ENCODE measurements at regions not wholly inside any gene's neighbourhood (a gene's known extent, or its start where the extent isn't known, plus 50 kb on each side); places are given as distances from the start of the nearest gene placed in this dataset.

GRCh38 chr3:159789742-159790635 lies 198.6 kb upstream of the IL12A start:
- 87 to 91% methylated on average over 10 of the region's 10 CpGs for WGBS, 2 donors
- ATAC-seq (ENCODE audit: insufficient read depth, low FRiP score), result no peak
- H3K27me3 ChIP-seq (ENCODE audit: control insufficient read depth in 3 of 3, insufficient read depth in 3 of 3, low read length in 2 of 3), result no peaks in the 10 kb centered on the region
- H3K27ac ChIP-seq (ENCODE audit: low read depth in 1 of 2, low read length in 1 of 2), result no peak overlapping the region
- no peaks in the 10 kb centered on the region for H3K36me3 ChIP-seq (ENCODE audit: control insufficient read depth in 4 of 4, insufficient read depth in 4 of 4, low read length in 4 of 4)
- H3K4me3 ChIP-seq, result no peak overlapping the region
- no peak for DNase-seq
- peaks cover 6 to 29% (median 13%) of the 10 kb centered on the region in 5 donors for H3K4me1 ChIP-seq (ENCODE audit: control insufficient read depth in 5 of 5, insufficient read depth in 5 of 5, low read length in 5 of 5)
- H3K9me3 ChIP-seq (ENCODE audit: control insufficient read depth in 4 of 4, insufficient read depth in 3 of 4, low read length in 3 of 4), result no peaks in the 10 kb centered on the region
- TF ChIP-seq CTCF (IDR thresholded peaks at IDR 0.05; ENCODE audit: control extremely low read depth, extremely low read depth), result no peak
- no peak overlapping the region for H3K9ac ChIP-seq (ENCODE audit: insufficient read depth in 1 of 2, low read length in 2 of 2)

GRCh38 chr3:159791336-159791735 lies 197.3 kb upstream of the IL12A start:
- H3K4me1 ChIP-seq (ENCODE audit: control insufficient read depth in 5 of 5, insufficient read depth in 5 of 5, low read length in 5 of 5), result peaks cover 8 to 43% (median 13%) of the 10 kb centered on the region in 5 donors
- DNase-seq (no peak), ATAC-seq (ENCODE audit: insufficient read depth, low FRiP score) (no peak)
- WGBS, 2 donors, result 80 to 85% methylated on average over 4 of the region's 4 CpGs
- no peaks in the 10 kb centered on the region for H3K36me3 ChIP-seq (ENCODE audit: control insufficient read depth in 4 of 4, insufficient read depth in 4 of 4, low read length in 4 of 4)
- no peaks in the 10 kb centered on the region for H3K27me3 ChIP-seq (ENCODE audit: control insufficient read depth in 3 of 3, insufficient read depth in 3 of 3, low read length in 2 of 3)
- H3K9ac ChIP-seq (ENCODE audit: insufficient read depth in 1 of 2, low read length in 2 of 2), result no peak overlapping the region
- no peak overlapping the region for H3K27ac ChIP-seq (ENCODE audit: low read depth in 1 of 2, low read length in 1 of 2)
- H3K4me3 ChIP-seq, result no peak overlapping the region
- no peaks in the 10 kb centered on the region for H3K9me3 ChIP-seq (ENCODE audit: control insufficient read depth in 4 of 4, insufficient read depth in 3 of 4, low read length in 3 of 4)
- no peak for TF ChIP-seq CTCF (IDR thresholded peaks at IDR 0.05; ENCODE audit: control extremely low read depth, extremely low read depth)

DNA sequence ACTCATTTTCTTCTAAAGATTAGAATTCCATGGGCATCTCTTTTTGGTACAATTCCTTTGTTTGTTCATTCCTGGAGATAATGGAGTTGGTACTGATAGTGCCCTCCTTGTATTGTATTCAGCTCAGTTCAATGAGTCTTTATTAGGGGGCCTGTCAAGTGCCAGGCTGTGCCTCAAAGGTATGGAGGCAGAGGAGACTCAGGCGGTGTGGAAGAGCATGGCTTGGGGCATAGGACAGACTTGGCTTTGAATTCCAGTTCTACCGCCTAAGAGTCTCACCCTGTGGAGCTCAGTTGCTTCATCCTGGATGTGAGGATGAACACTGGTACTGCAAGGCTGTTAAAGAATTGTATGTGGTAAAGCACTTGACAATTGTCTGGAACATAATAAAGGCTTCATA lies 196.6 kb upstream of the IL12A start:
- TF ChIP-seq CTCF (IDR thresholded peaks at IDR 0.05; ENCODE audit: control extremely low read depth, extremely low read depth), result no peak
- no peaks in the 10 kb centered on the region for H3K27me3 ChIP-seq (ENCODE audit: control insufficient read depth in 3 of 3, insufficient read depth in 3 of 3, low read length in 2 of 3)
- H3K27ac ChIP-seq (ENCODE audit: low read depth in 1 of 2, low read length in 1 of 2), result no peak overlapping the region
- 97 to 98% methylated on average over 2 of the region's 2 CpGs for WGBS, 2 donors
- ATAC-seq (ENCODE audit: insufficient read depth, low FRiP score), result no peak
- no peak overlapping the region for H3K4me3 ChIP-seq
- no peaks in the 10 kb centered on the region for H3K36me3 ChIP-seq (ENCODE audit: control insufficient read depth in 4 of 4, insufficient read depth in 4 of 4, low read length in 4 of 4)
- peaks cover 7 to 39% (median 13%) of the 10 kb centered on the region in 5 donors for H3K4me1 ChIP-seq (ENCODE audit: control insufficient read depth in 5 of 5, insufficient read depth in 5 of 5, low read length in 5 of 5)
- no peak overlapping the region for H3K9ac ChIP-seq (ENCODE audit: insufficient read depth in 1 of 2, low read length in 2 of 2)
- DNase-seq, result no peak
- H3K9me3 ChIP-seq (ENCODE audit: control insufficient read depth in 4 of 4, insufficient read depth in 3 of 4, low read length in 3 of 4), result no peaks in the 10 kb centered on the region
